H9 (cell line): ENCODE measurements at regions not wholly inside any gene's neighbourhood (a gene's known extent, or its start where the extent isn't known, plus 50 kb on each side); places are given as distances from the start of the nearest gene placed in this dataset.

ENCODE experiments used
- DNase-seq: peaks from one replicate; pipeline ENCODE4 v3.0.0-alpha.2; 2017
- H2AFZ ChIP-seq: one replicate; pipeline ENCODE4 v1.6.1; 2013; ENCODE audit warnings: mild to moderate bottlenecking, low read length, control low read depth, moderate library complexity
- H2AK5ac ChIP-seq: 2 replicates; pipeline ENCODE4 v1.6.1; 2013; ENCODE audit warnings: low read length, control low read depth, mixed read lengths; ENCODE audit not compliant: insufficient read length
- H2BK120ac ChIP-seq: one replicate; pipeline ENCODE4 v1.6.1; 2013; ENCODE audit warnings: low read depth, mild to moderate bottlenecking, low read length, control low read depth, inconsistent platforms; ENCODE audit not compliant: poor library complexity, severe bottlenecking
- H2BK12ac ChIP-seq: 2 replicates; pipeline ENCODE4 v1.6.1; 2013; ENCODE audit warnings: low read length, control low read depth, mixed read lengths, low read depth; ENCODE audit not compliant: insufficient read length
- H2BK15ac ChIP-seq: 2 replicates; pipeline ENCODE4 v1.6.1; 2013; ENCODE audit warnings: low read depth, low read length, control low read depth
- H2BK20ac ChIP-seq: one replicate; pipeline ENCODE4 v1.6.1; 2013; ENCODE audit warnings: low read depth, mild to moderate bottlenecking, low read length, control low read depth, inconsistent platforms; ENCODE audit not compliant: poor library complexity, severe bottlenecking
- H2BK5ac ChIP-seq: 2 replicates; pipeline ENCODE4 v1.6.1; 2013; ENCODE audit warnings: low read length, control low read depth, mixed read lengths; ENCODE audit not compliant: insufficient read length
- H3K14ac ChIP-seq: 2 replicates; pipeline ENCODE4 v1.6.1; 2013; ENCODE audit warnings: low read length, control low read depth; ENCODE audit not compliant: insufficient read depth
- H3K18ac ChIP-seq: 2 replicates; pipeline ENCODE4 v1.6.1; 2013; ENCODE audit warnings: low read depth, mild to moderate bottlenecking, mixed read lengths, low read length, control low read depth; ENCODE audit not compliant: insufficient read length
- H3K23ac ChIP-seq: 2 replicates; pipeline ENCODE4 v1.6.1; 2013; ENCODE audit warnings: low read length, control low read depth, mixed read lengths, low read depth; ENCODE audit not compliant: insufficient read length
- H3K23me2 ChIP-seq: 2 replicates; pipeline ENCODE4 v1.6.1; 2013; ENCODE audit warnings: low read depth, mild to moderate bottlenecking, mixed read lengths, low read length, control low read depth; ENCODE audit not compliant: insufficient read length, poor library complexity, severe bottlenecking
- H3K27ac ChIP-seq: 2 replicates; pipeline ENCODE4 v1.5.1; 2013; ENCODE audit warnings: low read length, control low read depth, mixed read lengths, low read depth; ENCODE audit not compliant: insufficient read length
- H3K27me3 ChIP-seq: 2 replicates; pipeline ENCODE4 v1.6.1; 2013; ENCODE audit warnings: low read length, control low read depth, inconsistent platforms; ENCODE audit not compliant: insufficient read depth
- H3K4ac ChIP-seq: 2 replicates; pipeline ENCODE4 v1.6.1; 2013; ENCODE audit warnings: low read depth, mild to moderate bottlenecking, control low read depth, inconsistent platforms, low read length, moderate library complexity
- H3K4me1 ChIP-seq: 2 replicates; pipeline ENCODE4 v1.6.1; 2013; ENCODE audit warnings: low read length, control low read depth, inconsistent platforms; ENCODE audit not compliant: insufficient read depth
- H3K4me2 ChIP-seq: 2 replicates; pipeline ENCODE4 v1.6.1; 2013; ENCODE audit warnings: low read length, control low read depth, mixed read lengths; ENCODE audit not compliant: insufficient read length, insufficient read depth
- H3K56ac ChIP-seq: 2 replicates; pipeline ENCODE4 v1.6.1; 2013; ENCODE audit warnings: low read depth, mild to moderate bottlenecking, mixed read lengths, low read length, control low read depth; ENCODE audit not compliant: insufficient read length
- H3K79me1 ChIP-seq: 2 replicates; pipeline ENCODE4 v1.6.1; 2013; ENCODE audit warnings: low read depth, mild to moderate bottlenecking, moderate library complexity, low read length, control low read depth, inconsistent platforms; ENCODE audit not compliant: insufficient read depth, poor library complexity, severe bottlenecking
- H3K79me2 ChIP-seq: 2 replicates; pipeline ENCODE4 v1.6.1; 2013; ENCODE audit warnings: low read length, control low read depth, inconsistent platforms; ENCODE audit not compliant: insufficient read depth
- H3K9ac ChIP-seq: 2 replicates; pipeline ENCODE4 v1.6.1; 2013; ENCODE audit warnings: low read length, control low read depth, mixed read lengths; ENCODE audit not compliant: insufficient read length; ENCODE audit errors: extremely low read depth
- H3K9me3 ChIP-seq: one replicate; pipeline ENCODE4 v1.6.1; 2013; ENCODE audit warnings: low read depth, low read length, inconsistent platforms; ENCODE audit not compliant: control insufficient read depth
- H3T11ph ChIP-seq: one replicate; pipeline ENCODE4 v1.6.1; 2013; ENCODE audit warnings: mild to moderate bottlenecking, low read length, control low read depth, inconsistent platforms
- H4K20me1 ChIP-seq: one replicate; pipeline ENCODE4 v1.6.1; 2013; ENCODE audit not compliant: control insufficient read depth, insufficient read length, insufficient read depth
- H4K5ac ChIP-seq: 2 replicates; pipeline ENCODE4 v1.6.1; 2013; ENCODE audit warnings: low read depth, mild to moderate bottlenecking, mixed read lengths, low read length, control low read depth; ENCODE audit not compliant: insufficient read length
- H4K8ac ChIP-seq: replicated peaks from 2 replicates; pipeline ENCODE4 v1.6.1; 2013; ENCODE audit warnings: low read length, control low read depth, mixed read lengths, low read depth; ENCODE audit not compliant: insufficient read length
- H4K91ac ChIP-seq: 2 replicates; pipeline ENCODE4 v1.6.1; 2013; ENCODE audit warnings: low read depth, mild to moderate bottlenecking, moderate library complexity, mixed read lengths, low read length, control low read depth; ENCODE audit not compliant: insufficient read length
- H3K27ac Mint-ChIP-seq, 3 experiments: 2 replicates in 2 of 3; 3 replicates in 1 of 3; pipeline ENCODE4 v1.8.0; 2020 to 2021; ENCODE audit warnings: mixed read lengths in 3 of 3, mild to moderate bottlenecking in 1 of 3, moderate library complexity in 1 of 3
- H3K27me3 Mint-ChIP-seq: 2 replicates; pipeline ENCODE4 v1.8.0; 2021; ENCODE audit warnings: low read depth, mild to moderate bottlenecking, moderate library complexity, mixed read lengths
- H3K36me3 Mint-ChIP-seq, 3 experiments: 2 replicates in 2 of 3; 3 replicates in 1 of 3; pipeline ENCODE4 v1.8.0; 2020 to 2021; ENCODE audit warnings: low read depth in 3 of 3, mixed read lengths in 3 of 3; ENCODE audit not compliant: insufficient read depth in 1 of 3
- H3K4me1 Mint-ChIP-seq, 2 experiments: 2 replicates each; pipeline ENCODE4 v1.8.0; 2020; ENCODE audit warnings: mixed read lengths in 2 of 2
- H3K4me3 Mint-ChIP-seq, 2 experiments: 2 replicates in 1 of 2; 3 replicates in 1 of 2; pipeline ENCODE4 v1.8.0; 2020 to 2021; ENCODE audit warnings: mild to moderate bottlenecking in 2 of 2, mixed read lengths in 2 of 2, moderate library complexity in 1 of 2
- H3K9me3 Mint-ChIP-seq, 2 experiments: 2 replicates in 1 of 2; 3 replicates in 1 of 2; pipeline ENCODE4 v1.8.0; 2020; ENCODE audit warnings: mild to moderate bottlenecking in 2 of 2, mixed read lengths in 2 of 2, moderate library complexity in 1 of 2
- CTCF ChIP-seq: fragments of 200-600 bp; sonication (generic); conservative IDR thresholded peaks from 3 replicates; pipeline ENCODE4 v1.8.0; 2021; ENCODE audit warnings: antibody characterized with exemption, mild to moderate bottlenecking
- WGBS: extraction: QIAGEN DNeasy Blood & Tissue Kit; methylation state at CpG from one replicate; pipeline ENCODE4 v1.1.7; 2013; ENCODE audit warnings: missing lambda C conversion rate, low lambda C conversion rate, mixed read lengths; ENCODE audit not compliant: insufficient read length; ENCODE audit errors: extremely low coverage; 5-methylcytosine and 5-hydroxymethylcytosine counted together

GRCh38 chr18:75581336-75582131 is 154.0 kb upstream of the SMIM21 start:
- H4K20me1 ChIP-seq, result no peaks in the 10 kb centered on the region
- H3K4me3 Mint-ChIP-seq, result no peak overlapping the region
- H4K91ac ChIP-seq, result no peak overlapping the region
- H3K79me1 ChIP-seq, result no peaks in the 10 kb centered on the region
- no peak overlapping the region for H3K56ac ChIP-seq
- no peak overlapping the region for H2AFZ ChIP-seq
- H3K27me3 Mint-ChIP-seq, result no peaks in the 10 kb centered on the region
- H2BK15ac ChIP-seq, result no peak overlapping the region
- H3K79me2 ChIP-seq, result no peaks in the 10 kb centered on the region
- H3K14ac ChIP-seq, result no peak overlapping the region
- H3K27ac ChIP-seq, result no peak overlapping the region
- H2BK20ac ChIP-seq, result no peak overlapping the region
- DNase-seq, result no peak
- no peak overlapping the region for H4K5ac ChIP-seq
- peak overlapping the region in 2 of 3 experiments; percentile 27 to 83; a peak in 1 of 7 replicates for H3K27ac Mint-ChIP-seq
- no peak overlapping the region for H2BK120ac ChIP-seq
- H3K23ac ChIP-seq, result no peak overlapping the region
- no CpG with 5 or more reads among the region's 8 CpGs for WGBS
- H2AK5ac ChIP-seq, result no peak overlapping the region
- peaks cover 2% of the 10 kb centered on the region; the same call in 1 of the 2 replicates for H3K4me1 ChIP-seq
- H3K27me3 ChIP-seq, result no peaks in the 10 kb centered on the region
- H2BK12ac ChIP-seq, result no peak overlapping the region
- H3K4me2 ChIP-seq, result no peak overlapping the region
- H4K8ac ChIP-seq, result no peak overlapping the region
- no peaks in the 10 kb centered on the region; a peak in 1 of 5 replicates for H3K9me3 Mint-ChIP-seq
- TF ChIP-seq CTCF, result no peak
- no peak overlapping the region for H3K18ac ChIP-seq
- H2BK5ac ChIP-seq, result no peak overlapping the region
- H3K4ac ChIP-seq, result no peak overlapping the region
- H3K9me3 ChIP-seq, result no peaks in the 10 kb centered on the region
- H3K36me3 Mint-ChIP-seq, result no peaks in the 10 kb centered on the region
- no peak overlapping the region for H3T11ph ChIP-seq
- H3K4me1 Mint-ChIP-seq, result peaks cover 10 to 12% of the 10 kb centered on the region in 2 experiments
- H3K9ac ChIP-seq, result no peak overlapping the region
- H3K23me2 ChIP-seq, result no peaks in the 10 kb centered on the region
